IMR-90 (cell line): ENCODE measurements at regions not wholly inside any gene's neighbourhood (a gene's known extent, or its start where the extent isn't known, plus 50 kb on each side); places are given as distances from the start of the nearest gene placed in this dataset.

Source experiments
- CHD1 ChIP-seq: IDR thresholded peaks from 2 replicates; pipeline ENCODE4 v1.6.1; 2012; ENCODE audit warnings: low read depth, low read length, improper control_type of control experiment
- CTCF ChIP-seq: conservative IDR thresholded peaks from 2 replicates; pipeline ENCODE4 v1.5.1; 2012; ENCODE audit warnings: mild to moderate bottlenecking, low read depth, low read length, improper control_type of control experiment
- ELK1 ChIP-seq: fragments of 150-350 bp; IDR thresholded peaks from 2 replicates; pipeline ENCODE4 v1.6.1; 2016; ENCODE audit warnings: low read depth, mild to moderate bottlenecking, low read length, moderate library complexity, borderline replicate concordance
- FOS ChIP-seq: fragments of 150-350 bp; IDR thresholded peaks from 2 replicates; pipeline ENCODE4 v1.6.1; 2016; ENCODE audit warnings: low read depth, low read length
- MAFK ChIP-seq: IDR thresholded peaks from 2 replicates; pipeline ENCODE4 v1.6.1; 2012; ENCODE audit warnings: low read depth, low read length, improper control_type of control experiment
- POLR2A ChIP-seq: IDR thresholded peaks from 2 replicates; pipeline ENCODE4 v1.6.1; 2012; ENCODE audit warnings: mild to moderate bottlenecking, low read depth, low read length
- RAD21 ChIP-seq: IDR thresholded peaks from 2 replicates; pipeline ENCODE4 v1.6.1; 2012; ENCODE audit warnings: low read length, improper control_type of control experiment
- RCOR1 ChIP-seq: IDR thresholded peaks from 2 replicates; pipeline ENCODE4 v1.6.1; 2012; ENCODE audit warnings: mild to moderate bottlenecking, low read length, improper control_type of control experiment; ENCODE audit not compliant: insufficient replicate concordance
- USF2 ChIP-seq: fragments of 150-350 bp; IDR thresholded peaks from 2 replicates; pipeline ENCODE4 v1.6.1; 2017; ENCODE audit warnings: mild to moderate bottlenecking, antibody characterized with exemption, low read length, low read depth

GRCh38 chr17:15119968-15120367, 145.2 kb downstream of the PMP22 start:
- TF ChIP-seq RAD21, result no peak
- no peak for TF ChIP-seq CTCF
- no peak for TF ChIP-seq RCOR1
- TF ChIP-seq POLR2A, result no peak
- no peak for TF ChIP-seq MAFK
- TF ChIP-seq USF2, result no peak
- TF ChIP-seq CHD1, result no peak
- no peak for TF ChIP-seq FOS
- no peak for TF ChIP-seq ELK1
